KOPT-K1 (cell line): ENCODE measurements at regions not wholly inside any gene's neighbourhood (a gene's known extent, or its start where the extent isn't known, plus 50 kb on each side); places are given as distances from the start of the nearest gene placed in this dataset.

Experiments used
- H3K27ac ChIP-seq: fragments of 200-600 bp; sonication (generic); 2 replicates; pipeline ENCODE4 v1.5.1; 2016; ENCODE audit warnings: antibody characterized with exemption, mild to moderate bottlenecking, low read depth, low read length; ENCODE audit not compliant: poor library complexity, severe bottlenecking
- H3K36me3 ChIP-seq: fragments of 200-600 bp; sonication (generic); 2 replicates; pipeline ENCODE4 v1.5.1; 2017; ENCODE audit warnings: antibody characterized with exemption, mild to moderate bottlenecking, low read length, moderate library complexity; ENCODE audit not compliant: insufficient read depth
- H3K9me3 ChIP-seq: fragments of 200-600 bp; sonication (generic); 2 replicates; pipeline ENCODE4 v1.5.1; 2017; ENCODE audit warnings: antibody characterized with exemption, low read length, mild to moderate bottlenecking; ENCODE audit not compliant: insufficient read depth, poor library complexity, severe bottlenecking

GRCh38 chr7:142337054-142338001, 79.5 kb upstream of the PRSS58 start:
- no peaks in the 10 kb centered on the region for H3K9me3 ChIP-seq

GRCh38 chr7:142334806-142335205, 76.9 kb upstream of the PRSS58 start:
- H3K36me3 ChIP-seq: no peaks in the 10 kb centered on the region
- no peak overlapping the region for H3K27ac ChIP-seq
- no peaks in the 10 kb centered on the region for H3K9me3 ChIP-seq

More at GRCh38 chr7:142337054-142338001, 79.5 kb upstream of the PRSS58 start:
- Histone ChIP-seq H3K36me3 (no peaks in the 10 kb centered on the region), H3K27ac (no peak overlapping the region)

GRCh38 chr7:142334236-142334635, 76.4 kb upstream of the PRSS58 start:
- Histone ChIP-seq H3K27ac (no peak overlapping the region), H3K9me3 (no peaks in the 10 kb centered on the region), H3K36me3 (no peaks in the 10 kb centered on the region)

DNA sequence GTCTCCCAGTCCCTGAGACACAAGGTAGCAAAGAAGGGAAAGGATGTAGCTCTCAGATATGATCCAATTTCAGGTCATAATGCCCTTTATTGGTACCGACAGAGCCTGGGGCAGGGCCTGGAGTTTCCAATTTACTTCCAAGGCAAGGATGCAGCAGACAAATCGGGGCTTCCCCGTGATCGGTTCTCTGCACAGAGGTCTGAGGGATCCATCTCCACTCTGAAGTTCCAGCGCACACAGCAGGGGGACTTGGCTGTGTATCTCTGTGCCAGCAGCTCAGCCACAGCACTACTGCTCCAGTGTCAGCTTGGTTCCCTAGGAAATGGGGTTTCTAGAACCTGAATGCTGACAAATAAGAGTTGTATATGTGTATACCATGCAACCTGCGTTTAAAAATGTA, 74.6 kb upstream of the PRSS58 start:
- H3K9me3 ChIP-seq: no peaks in the 10 kb centered on the region
- H3K36me3 ChIP-seq: no peaks in the 10 kb centered on the region
- no peak overlapping the region for H3K27ac ChIP-seq

- no peaks in the 10 kb centered on the region for H3K9me3 ChIP-seq
- no peaks in the 10 kb centered on the region for H3K36me3 ChIP-seq
- no peak overlapping the region for H3K27ac ChIP-seq
Observed at GRCh38 chr7:142331941-142332340, 74.1 kb upstream of the PRSS58 start.

GRCh38 chr7:142329062-142329790, 71.4 kb upstream of the PRSS58 start:
- H3K9me3 ChIP-seq: no peaks in the 10 kb centered on the region

DNA sequence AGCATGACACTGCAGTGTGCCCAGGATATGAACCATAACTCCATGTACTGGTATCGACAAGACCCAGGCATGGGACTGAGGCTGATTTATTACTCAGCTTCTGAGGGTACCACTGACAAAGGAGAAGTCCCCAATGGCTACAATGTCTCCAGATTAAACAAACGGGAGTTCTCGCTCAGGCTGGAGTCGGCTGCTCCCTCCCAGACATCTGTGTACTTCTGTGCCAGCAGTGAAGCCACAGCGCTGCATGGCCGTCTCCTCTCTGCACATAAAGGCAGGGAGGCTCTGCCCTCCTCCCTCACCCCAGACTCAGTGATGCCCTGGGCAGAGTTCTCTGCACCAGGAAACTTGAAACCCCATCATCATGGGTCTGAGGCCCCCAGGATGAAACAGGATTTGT, 70.7 kb upstream of the PRSS58 start:
- H3K9me3 ChIP-seq: no peaks in the 10 kb centered on the region
- H3K36me3 ChIP-seq: no peaks in the 10 kb centered on the region
- H3K27ac ChIP-seq: no peak overlapping the region

More at GRCh38 chr7:142329062-142329790, 71.4 kb upstream of the PRSS58 start:
- no peak overlapping the region for H3K27ac ChIP-seq
- H3K36me3 ChIP-seq: no peaks in the 10 kb centered on the region

DNA sequence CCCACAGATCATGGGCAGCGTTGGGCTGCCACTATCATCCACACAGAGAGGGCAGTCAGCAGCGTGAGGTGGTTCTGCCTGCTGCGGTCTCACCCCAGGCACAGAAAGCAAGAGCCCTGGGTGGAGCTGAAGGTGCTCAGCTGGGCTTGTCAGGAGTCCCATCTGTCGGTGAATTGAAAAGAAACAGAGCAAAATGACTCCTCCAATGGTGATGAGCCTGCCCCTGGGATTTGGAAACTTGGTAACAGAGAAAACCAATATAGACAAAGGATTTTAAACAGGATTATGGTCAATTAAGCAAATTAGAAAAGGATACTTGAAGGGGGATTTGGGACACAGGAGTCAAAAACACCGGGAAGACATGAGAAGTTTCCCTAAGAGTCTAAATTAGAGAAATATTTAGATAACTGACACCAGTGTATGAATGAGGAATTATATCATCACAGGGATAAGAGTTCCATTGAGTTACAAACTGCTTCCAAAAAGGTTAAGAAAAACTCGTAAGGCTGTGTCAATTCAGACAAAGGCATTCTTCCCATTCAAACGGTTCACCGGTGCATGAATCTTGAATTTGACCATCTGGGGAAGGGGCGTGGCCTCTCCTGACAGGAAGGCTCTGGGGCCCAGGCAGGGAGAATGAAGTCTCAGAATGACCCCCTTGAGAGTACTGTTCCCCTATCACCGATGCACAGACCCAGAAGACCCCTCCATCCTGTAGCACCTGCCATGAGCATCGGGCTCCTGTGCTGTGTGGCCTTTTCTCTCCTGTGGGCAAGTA, 70.0 kb upstream of the PRSS58 start:
- no peaks in the 10 kb centered on the region for H3K9me3 ChIP-seq
- H3K36me3 ChIP-seq: no peaks in the 10 kb centered on the region
- no peak overlapping the region for H3K27ac ChIP-seq

GRCh38 chr7:142323706-142324105, 65.8 kb upstream of the PRSS58 start:
- Histone ChIP-seq H3K9me3 (no peaks in the 10 kb centered on the region), H3K27ac (no peak overlapping the region), H3K36me3 (no peaks in the 10 kb centered on the region)

GRCh38 chr7:142321391-142321790, 63.5 kb upstream of the PRSS58 start:
- H3K27ac ChIP-seq: no peak overlapping the region

GRCh38 chr7:142320883-142321282, 63.0 kb upstream of the PRSS58 start:
- Histone ChIP-seq H3K36me3 (no peaks in the 10 kb centered on the region), H3K9me3 (no peaks in the 10 kb centered on the region), H3K27ac (no peak overlapping the region)

More at GRCh38 chr7:142321391-142321790, 63.5 kb upstream of the PRSS58 start:
- Histone ChIP-seq H3K9me3 (no peaks in the 10 kb centered on the region), H3K36me3 (no peaks in the 10 kb centered on the region)

- Histone ChIP-seq H3K36me3 (no peaks in the 10 kb centered on the region), H3K9me3 (no peaks in the 10 kb centered on the region), H3K27ac (no peak overlapping the region)
Observed at GRCh38 chr7:142319970-142320369, 62.1 kb upstream of the PRSS58 start.

GRCh38 chr7:142314281-142314680, 56.4 kb upstream of the PRSS58 start:
- no peaks in the 10 kb centered on the region for H3K36me3 ChIP-seq
- H3K27ac ChIP-seq: no peak overlapping the region
- H3K9me3 ChIP-seq: no peaks in the 10 kb centered on the region

- no peak overlapping the region for H3K27ac ChIP-seq
Observed at GRCh38 chr7:142313528-142313927, 55.7 kb upstream of the PRSS58 start.

GRCh38 chr7:142311876-142312275, 54.0 kb upstream of the PRSS58 start:
- no peak overlapping the region for H3K27ac ChIP-seq
- H3K9me3 ChIP-seq: no peaks in the 10 kb centered on the region
- H3K36me3 ChIP-seq: no peaks in the 10 kb centered on the region

More at GRCh38 chr7:142313528-142313927, 55.7 kb upstream of the PRSS58 start:
- Histone ChIP-seq H3K36me3 (no peaks in the 10 kb centered on the region), H3K9me3 (no peaks in the 10 kb centered on the region)
